B cell (primary cell): ENCODE measurements at regions not wholly inside any gene's neighbourhood (a gene's known extent, or its start where the extent isn't known, plus 50 kb on each side); places are given as distances from the start of the nearest gene placed in this dataset.

Source experiments
- ATAC-seq: fragments of 200-7000 bp; cut with Tn5 transposase; one replicate; pipeline ENCODE4 v1.10.0; 2021; ENCODE audit warnings: low read depth, mild to moderate bottlenecking, moderate number of reproducible peaks, moderate library complexity
- CTCF ChIA-PET: fragments of 350-600 bp; sonication (Branson Sonifier 250); formaldehyde crosslinking; loops from one replicate; lab custom pipeline; 2021; ENCODE audit warnings: antibody characterized with exemption, inconsistent platforms; lab: Charles Lee
- POLR2A ChIA-PET: fragments of 350-600 bp; sonication (Branson Sonifier 250); formaldehyde crosslinking; loops from one replicate; lab custom pipeline; 2021; ENCODE audit warnings: antibody characterized with exemption; lab: Charles Lee
- DNase-seq: peaks from one replicate; pipeline ENCODE4 v3.0.0; 2013
- H2AFZ ChIP-seq: 2 replicates; pipeline ENCODE4 v1.6.1; 2012; ENCODE audit warnings: mild to moderate bottlenecking, low read depth, low read length; ENCODE audit not compliant: insufficient read depth, poor library complexity, severe bottlenecking
- H3K27ac ChIP-seq, 2 donors: 1 replicate in 1 of 2; 2 replicates in 1 of 2; pipeline ENCODE4 v1.5.1; 2012 to 2013; ENCODE audit warnings: low read length in 2 of 2, mild to moderate bottlenecking in 2 of 2, moderate library complexity in 1 of 2
- H3K27me3 ChIP-seq, 4 experiments: fragments of 200-600 bp in 1 of 4; sonication (generic) in 1 of 4; replicated peaks in 1 of 4; 1 replicate in 2 of 4; 2 replicates in 2 of 4; pipeline versions ENCODE4 v1.6.1 to v1.7.0; 2013 to 2016; ENCODE audit warnings: low read length in 3 of 4, mild to moderate bottlenecking in 2 of 4, mixed read lengths in 1 of 4, moderate library complexity in 1 of 4; ENCODE audit not compliant: insufficient read depth in 4 of 4, control insufficient read depth in 3 of 4; ENCODE audit errors: control extremely low read depth in 1 of 4
- H3K36me3 ChIP-seq, 2 experiments: replicated peaks in 1 of 2; 1 replicate in 1 of 2; 2 replicates in 1 of 2; pipeline versions ENCODE4 v1.6.1 to v1.7.1; 2013; ENCODE audit warnings: low read length in 1 of 2; ENCODE audit not compliant: insufficient read depth in 2 of 2, control insufficient read depth in 1 of 2; ENCODE audit errors: control extremely low read depth in 1 of 2, extremely low read depth in 1 of 2
- H3K4me1 ChIP-seq, 2 donors: fragments of 200-600 bp in 1 of 2; sonication (generic) in 1 of 2; 1 replicate in 1 of 2; 2 replicates in 1 of 2; pipeline versions ENCODE4 v1.5.1 to v1.6.1; 2013 to 2017; ENCODE audit warnings: low read length in 2 of 2; ENCODE audit not compliant: control insufficient read depth in 2 of 2, insufficient read depth in 2 of 2
- H3K4me2 ChIP-seq: replicated peaks from 2 replicates; pipeline ENCODE3; 2012; ENCODE audit warnings: mild to moderate bottlenecking, low read depth, low read length; ENCODE audit not compliant: poor library complexity, severe bottlenecking
- H3K4me3 ChIP-seq, 5 experiments: fragments of 200-600 bp in 1 of 5; sonication (generic) in 1 of 5; 1 replicate in 3 of 5; 2 replicates in 2 of 5; pipeline versions ENCODE4 v1.5.1 to v1.7.0; 2011 to 2016; ENCODE audit warnings: low read length in 4 of 5, mild to moderate bottlenecking in 4 of 5, low read depth in 2 of 5, control low read depth in 1 of 5, moderate library complexity in 1 of 5; ENCODE audit not compliant: insufficient read depth in 1 of 5; ENCODE audit errors: control extremely low read depth in 1 of 5, extremely low read depth in 1 of 5
- H3K79me2 ChIP-seq: fragments of 200-600 bp; sonication (generic); one replicate; pipeline ENCODE4 v1.6.0; 2016; ENCODE audit warnings: low read length; ENCODE audit not compliant: control insufficient read depth, insufficient read depth
- H3K9ac ChIP-seq: fragments of 200-600 bp; sonication (generic); 2 replicates; pipeline ENCODE4 v1.6.1; 2017; ENCODE audit warnings: mild to moderate bottlenecking, low read length, moderate library complexity
- H3K9me3 ChIP-seq, 3 donors: one replicate each; pipeline versions ENCODE4 v1.6.1 to v1.7.1; 2013; ENCODE audit warnings: low read length in 2 of 3; ENCODE audit not compliant: control insufficient read depth in 2 of 3, insufficient read depth in 1 of 3; ENCODE audit errors: control extremely low read depth in 1 of 3
- H4K20me1 ChIP-seq: 2 replicates; pipeline ENCODE4 v1.6.0; 2012; ENCODE audit warnings: mild to moderate bottlenecking, low read length; ENCODE audit not compliant: insufficient read depth, control insufficient read depth, poor library complexity, severe bottlenecking
- H3K27ac Mint-ChIP-seq: one replicate; pipeline ENCODE4 v1.8.0; 2021; ENCODE audit warnings: mixed read lengths
- H3K27me3 Mint-ChIP-seq: one replicate; pipeline ENCODE4 v1.8.0; 2021; ENCODE audit warnings: mixed read lengths
- H3K4me1 Mint-ChIP-seq: one replicate; pipeline ENCODE4 v1.8.0; 2021; ENCODE audit warnings: mixed read lengths
- H3K4me3 Mint-ChIP-seq: one replicate; pipeline ENCODE4 v1.8.0; 2021; ENCODE audit warnings: mixed read lengths
- H3K9me3 Mint-ChIP-seq: one replicate; pipeline ENCODE4 v1.8.0; 2022; ENCODE audit warnings: mixed read lengths; ENCODE audit not compliant: insufficient read depth
- EZH2 ChIP-seq: IDR thresholded peaks from 2 replicates; pipeline ENCODE4 v1.6.1; 2012; ENCODE audit warnings: borderline replicate concordance, low read depth, mild to moderate bottlenecking, moderate library complexity, low read length; ENCODE audit not compliant: insufficient read depth, poor library complexity, severe bottlenecking
- WGBS: methylation state at CpG from one replicate; pipeline ENCODE4 v1.1.5; 2013; ENCODE audit warnings: missing lambda C conversion rate; ENCODE audit not compliant: insufficient coverage; 5-methylcytosine and 5-hydroxymethylcytosine counted together
- intact Hi-C: fragments of 100-400 bp; cut with micrococcal nuclease; formaldehyde crosslinking; loops from one replicate; pipeline ENCODE4 v1.10.0; 2022
- TF ChIP-seq, protein P1 (sequence below): fragments of 200-600 bp; IDR thresholded peaks from one replicate; pipeline ENCODE4 v1.8.0; 2022; ENCODE audit warnings: antibody characterized with exemption, mild to moderate bottlenecking

DNA sequence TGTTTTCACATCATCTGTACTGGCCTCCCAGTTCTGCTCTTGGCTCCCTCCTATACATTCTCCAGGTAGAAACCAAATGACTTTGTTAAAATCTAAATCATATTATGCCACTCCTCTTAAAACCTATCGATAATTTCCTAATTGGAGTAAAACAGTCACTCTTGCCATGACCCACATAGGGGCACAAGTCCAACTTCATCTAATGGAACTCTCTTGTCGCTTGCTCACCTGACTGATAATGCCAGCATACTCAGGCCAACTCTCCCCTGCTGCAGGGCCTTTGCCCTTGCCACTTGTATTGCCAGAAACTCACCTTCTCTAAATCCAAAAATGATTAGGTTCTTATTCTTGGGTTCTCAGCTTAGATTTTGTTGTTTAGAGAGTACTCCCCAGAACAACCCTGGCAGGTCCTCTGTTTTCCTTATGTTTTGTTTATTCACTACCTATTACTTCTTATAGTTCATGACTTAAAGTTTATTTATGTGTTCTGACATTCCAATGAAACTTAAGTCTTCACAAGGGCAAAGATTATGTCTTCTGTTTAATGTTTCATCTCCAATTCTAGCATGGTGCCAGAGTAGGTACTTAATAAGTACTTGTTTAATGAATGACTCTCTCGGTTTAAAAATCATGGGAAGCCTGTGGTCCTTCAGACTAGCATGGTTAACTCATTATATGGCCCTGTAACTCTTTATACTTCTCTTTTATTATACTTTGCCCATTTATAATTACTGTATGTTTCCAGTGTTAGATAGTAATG, 345.9 kb upstream of the SMIM30 start:
- intact Hi-C loops, result no loop called here
- H4K20me1 ChIP-seq, result no peaks in the 10 kb centered on the region
- no peak overlapping the region for H3K4me2 ChIP-seq
- H2AFZ ChIP-seq, result no peak overlapping the region
- no peaks in the 10 kb centered on the region for H3K4me1 Mint-ChIP-seq
- 76% methylated on average over 2 of the region's 3 CpGs for WGBS
- ATAC-seq, result no peak
- H3K79me2 ChIP-seq, result no peaks in the 10 kb centered on the region
- no peak overlapping the region for H3K27ac Mint-ChIP-seq
- no peaks in the 10 kb centered on the region for H3K9me3 ChIP-seq
- H3K4me3 Mint-ChIP-seq, result no peak overlapping the region
- H3K27me3 Mint-ChIP-seq, result no peaks in the 10 kb centered on the region
- H3K36me3 ChIP-seq, result no peaks in the 10 kb centered on the region
- no peak for TF ChIP-seq EZH2
- TF ChIP-seq, protein P1, sequence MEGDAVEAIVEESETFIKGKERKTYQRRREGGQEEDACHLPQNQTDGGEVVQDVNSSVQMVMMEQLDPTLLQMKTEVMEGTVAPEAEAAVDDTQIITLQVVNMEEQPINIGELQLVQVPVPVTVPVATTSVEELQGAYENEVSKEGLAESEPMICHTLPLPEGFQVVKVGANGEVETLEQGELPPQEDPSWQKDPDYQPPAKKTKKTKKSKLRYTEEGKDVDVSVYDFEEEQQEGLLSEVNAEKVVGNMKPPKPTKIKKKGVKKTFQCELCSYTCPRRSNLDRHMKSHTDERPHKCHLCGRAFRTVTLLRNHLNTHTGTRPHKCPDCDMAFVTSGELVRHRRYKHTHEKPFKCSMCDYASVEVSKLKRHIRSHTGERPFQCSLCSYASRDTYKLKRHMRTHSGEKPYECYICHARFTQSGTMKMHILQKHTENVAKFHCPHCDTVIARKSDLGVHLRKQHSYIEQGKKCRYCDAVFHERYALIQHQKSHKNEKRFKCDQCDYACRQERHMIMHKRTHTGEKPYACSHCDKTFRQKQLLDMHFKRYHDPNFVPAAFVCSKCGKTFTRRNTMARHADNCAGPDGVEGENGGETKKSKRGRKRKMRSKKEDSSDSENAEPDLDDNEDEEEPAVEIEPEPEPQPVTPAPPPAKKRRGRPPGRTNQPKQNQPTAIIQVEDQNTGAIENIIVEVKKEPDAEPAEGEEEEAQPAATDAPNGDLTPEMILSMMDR, result no peak
- H3K27me3 ChIP-seq, result no peaks in the 10 kb centered on the region
- H3K9me3 Mint-ChIP-seq, result peaks cover 2% of the 10 kb centered on the region
- H3K4me1 ChIP-seq, result no peaks in the 10 kb centered on the region
- H3K27ac ChIP-seq, result no peak overlapping the region
- no peak for DNase-seq
- no peak overlapping the region for H3K4me3 ChIP-seq
- ChIA-PET CTCF (no interaction called here), POLR2A (no interaction called here)
- H3K9ac ChIP-seq, result no peak overlapping the region

DNA sequence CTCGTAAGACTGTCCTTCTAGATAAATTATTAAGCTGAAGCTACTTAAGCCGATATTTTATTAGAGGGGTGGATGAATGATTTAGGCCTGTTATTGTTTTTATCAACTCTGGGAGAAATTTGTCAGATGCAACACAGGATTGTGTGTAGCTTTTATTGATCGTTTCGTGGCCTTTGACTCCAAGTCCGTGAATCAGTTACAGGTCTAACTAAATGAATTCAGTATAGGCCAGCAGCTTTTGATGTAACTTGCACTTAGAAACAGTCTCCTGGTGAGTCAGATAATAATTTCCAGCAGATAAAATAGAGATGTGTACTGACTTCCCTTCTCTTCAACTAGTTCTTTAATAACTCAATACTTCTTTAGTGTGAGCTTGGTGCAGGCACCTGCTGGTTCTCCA, 341.7 kb upstream of the SMIM30 start:
- H3K27me3 ChIP-seq, result no peaks in the 10 kb centered on the region
- H4K20me1 ChIP-seq, result no peaks in the 10 kb centered on the region
- intact Hi-C loops, result no loop called here
- POLR2A ChIA-PET, result no interaction called here
- Mint-ChIP-seq H3K9me3 (no peaks in the 10 kb centered on the region), H3K27ac (no peak overlapping the region), H3K27me3 (no peaks in the 10 kb centered on the region), H3K4me3 (no peak overlapping the region), H3K4me1 (no peaks in the 10 kb centered on the region)
- H3K4me3 ChIP-seq, result no peak overlapping the region
- H2AFZ ChIP-seq, result no peak overlapping the region
- no peak for TF ChIP-seq EZH2
- TF ChIP-seq, protein P1, result no peak
- no peaks in the 10 kb centered on the region for H3K79me2 ChIP-seq
- DNase-seq (no peak), ATAC-seq (no peak)
- H3K9me3 ChIP-seq, result peaks cover 0 to 3% (median 0%) of the 10 kb centered on the region in 3 donors
- H3K4me1 ChIP-seq, result no peaks in the 10 kb centered on the region
- no peak overlapping the region for H3K9ac ChIP-seq
- WGBS, result 79% methylated on average over 3 of the region's 5 CpGs
- no peaks in the 10 kb centered on the region for H3K36me3 ChIP-seq
- no peak overlapping the region for H3K4me2 ChIP-seq
- CTCF ChIA-PET, result no interaction called here
- H3K27ac ChIP-seq, result no peak overlapping the region
